MM.1S (cell line): ENCODE measurements at regions not wholly inside any gene's neighbourhood (a gene's known extent, or its start where the extent isn't known, plus 50 kb on each side); places are given as distances from the start of the nearest gene placed in this dataset.

ENCODE experiments used
- CTCF ChIP-seq: fragments of 300-600 bp; sonication (generic); IDR thresholded peaks from 2 replicates; pipeline ENCODE4 v1.5.1; 2016; ENCODE audit warnings: antibody characterized with exemption, low read length, mixed read lengths
- EZH2phosphoT487 ChIP-seq: fragments of 300-600 bp; sonication (generic); IDR thresholded peaks from 2 replicates; pipeline ENCODE4 v1.6.1; 2018; ENCODE audit warnings: antibody characterized with exemption, low read length

- TF ChIP-seq CTCF, result peak; percentile 9; the same call in 1 of the 2 replicates
- no peak for TF ChIP-seq EZH2phosphoT487
These were observed 370.6 kb upstream of the MAN1A1 start for GRCh38 chr6:119720160-119720559.
